GM18498 (cell line): ENCODE measurements at regions not wholly inside any gene's neighbourhood (a gene's known extent, or its start where the extent isn't known, plus 50 kb on each side); places are given as distances from the start of the nearest gene placed in this dataset.

Experiments used
- ATAC-seq: cut with Tn5 transposase; IDR thresholded peaks from one replicate; pipeline ENCODE4 v1.9.1; 2021; ENCODE audit warnings: mild to moderate bottlenecking, moderate library complexity; ENCODE audit not compliant: unreplicated experiment

DNA sequence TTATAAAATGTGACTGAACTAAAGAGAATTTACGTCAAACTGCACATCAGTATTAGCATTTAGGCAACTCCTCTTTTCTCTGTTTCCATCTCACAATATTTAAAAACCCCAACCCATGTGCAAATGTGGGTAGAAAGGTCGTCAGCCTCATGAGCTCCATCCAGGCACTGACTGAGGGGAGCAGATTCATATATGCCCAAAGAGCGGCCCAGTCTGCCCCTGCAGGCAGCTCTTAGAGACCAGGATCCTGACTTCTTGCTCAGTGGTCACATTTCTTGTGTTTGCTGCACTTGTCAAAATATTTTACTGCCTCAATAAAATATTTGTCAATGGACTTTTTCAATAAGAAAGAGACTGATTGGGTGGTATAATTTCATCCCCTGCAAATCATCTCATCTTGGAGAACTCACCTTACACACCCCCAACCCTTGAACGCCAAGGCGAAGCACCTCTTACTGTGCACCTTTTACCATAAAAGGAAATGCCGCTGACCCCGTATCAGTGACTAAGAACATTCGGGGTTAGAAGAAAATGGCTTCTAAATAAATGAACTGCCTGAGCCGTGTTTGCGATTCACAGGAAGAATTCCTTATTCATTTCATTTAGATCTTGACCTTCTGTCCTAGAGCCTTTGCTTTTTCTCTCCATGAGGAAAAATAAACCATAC lies 418.8 kb downstream of the BCL11B start:
- ATAC-seq: no peak

GRCh38 chr14:98855926-98856715 lies 415.9 kb downstream of the BCL11B start:
- ATAC-seq: no peak

DNA sequence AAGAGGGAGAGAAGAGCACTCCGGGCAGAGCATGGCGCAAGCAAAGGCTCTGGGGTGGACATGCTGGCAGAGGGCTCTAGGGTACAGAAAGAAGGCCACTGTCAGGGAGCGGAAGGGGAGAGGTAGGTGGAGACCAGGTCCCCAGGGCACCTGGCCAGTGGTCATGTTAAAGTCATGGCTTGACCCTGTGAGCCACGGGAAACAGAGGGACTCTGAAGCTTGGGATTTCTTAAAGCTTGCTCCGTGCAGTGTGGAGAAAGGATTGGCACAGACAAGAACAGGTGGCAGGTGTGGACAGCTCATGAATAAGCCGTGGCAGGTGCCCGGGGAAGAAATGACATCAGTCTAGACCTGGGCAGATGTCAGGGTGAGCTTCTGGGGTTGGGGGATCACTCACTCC lies 413.8 kb downstream of the BCL11B start:
- no peak for ATAC-seq

GRCh38 chr14:98858561-98858960 lies 413.4 kb downstream of the BCL11B start:
- ATAC-seq: no peak

DNA sequence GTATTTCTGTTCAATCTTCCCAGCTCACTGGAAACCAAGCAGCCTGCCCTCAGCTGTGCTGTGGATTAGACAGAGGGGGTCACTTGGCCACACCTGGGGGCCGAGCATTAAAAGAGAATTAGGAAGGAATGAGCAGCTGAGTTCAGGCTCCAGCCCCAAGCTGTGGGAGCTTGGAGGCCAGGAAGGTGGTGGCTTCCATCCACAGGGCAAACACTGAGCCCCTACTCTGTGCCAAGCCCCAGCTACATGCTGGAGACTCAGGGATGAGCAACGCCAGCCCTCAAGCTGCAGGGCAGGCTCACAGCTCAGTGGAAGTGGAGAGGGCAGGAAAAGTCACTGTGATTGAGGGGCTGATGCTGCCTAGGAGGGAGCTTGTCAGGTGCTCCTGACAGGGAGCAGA lies 412.7 kb downstream of the BCL11B start:
- ATAC-seq: no peak

DNA sequence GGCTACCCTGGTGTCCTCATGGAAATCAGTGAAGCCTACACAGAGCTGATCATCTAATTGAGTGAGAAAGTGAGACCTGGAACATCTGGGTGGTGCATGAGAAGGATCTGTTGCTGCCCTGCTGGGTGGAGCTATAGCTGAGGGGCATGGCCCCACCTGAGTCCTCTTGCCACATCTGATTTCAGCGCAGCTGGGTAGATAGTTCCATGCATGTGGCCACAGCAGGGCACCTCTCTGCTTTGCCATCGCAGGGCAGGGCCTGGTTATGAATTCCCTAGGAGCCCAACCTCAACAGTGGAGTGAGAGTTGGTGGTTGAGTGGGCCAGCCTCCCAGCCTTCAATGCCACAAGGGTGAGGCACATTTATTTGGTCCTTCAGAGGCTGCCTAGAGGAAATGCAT lies 407.8 kb downstream of the BCL11B start:
- ATAC-seq: no peak

DNA sequence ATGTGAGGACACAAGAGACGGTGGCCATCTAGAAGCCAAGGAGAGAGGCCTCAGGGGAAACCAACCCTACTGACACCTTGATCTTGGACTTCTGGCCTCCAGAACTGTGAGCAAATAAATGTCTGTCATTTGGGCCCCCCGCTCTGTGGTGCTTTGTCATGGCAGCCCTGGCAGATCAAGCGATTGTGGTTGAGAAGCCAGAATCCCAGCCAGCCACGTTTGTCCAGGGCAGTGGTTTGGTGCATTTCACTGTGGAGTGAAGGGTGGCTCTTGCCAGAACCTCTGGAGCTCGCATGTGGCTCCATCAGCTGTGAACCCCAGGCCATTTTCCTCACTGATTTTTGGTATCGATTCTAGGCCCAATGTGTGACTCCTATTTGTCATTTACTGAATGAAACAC lies 404.9 kb downstream of the BCL11B start:
- no peak for ATAC-seq

- no peak for ATAC-seq
Measured at GRCh38 chr14:98867726-98868125, 404.3 kb downstream of the BCL11B start.

- ATAC-seq: no peak
Measured at GRCh38 chr14:98868866-98869265, 403.1 kb downstream of the BCL11B start.

DNA sequence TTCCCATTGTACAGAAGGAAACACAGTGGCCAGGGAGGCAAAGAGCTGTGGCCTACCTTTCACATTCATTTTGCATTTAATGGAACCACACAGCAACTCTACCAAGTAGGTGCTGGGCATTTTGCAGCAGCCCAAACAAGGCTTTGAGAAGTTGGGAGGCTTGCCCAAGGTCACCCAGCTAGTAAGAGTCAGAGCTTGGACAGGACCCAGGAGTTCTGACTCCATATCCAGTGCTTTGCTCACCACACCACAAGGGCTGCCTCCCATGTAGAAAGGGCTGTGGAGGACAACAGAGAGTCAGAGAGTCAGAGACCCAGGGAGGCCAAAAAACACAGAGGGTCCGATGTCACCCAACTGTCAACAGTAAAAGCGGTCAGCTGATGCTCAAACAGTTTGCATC lies 400.2 kb downstream of the BCL11B start:
- ATAC-seq: no peak

- no peak for ATAC-seq
Measured at GRCh38 chr14:98877065-98877464, 394.9 kb downstream of the BCL11B start.

DNA sequence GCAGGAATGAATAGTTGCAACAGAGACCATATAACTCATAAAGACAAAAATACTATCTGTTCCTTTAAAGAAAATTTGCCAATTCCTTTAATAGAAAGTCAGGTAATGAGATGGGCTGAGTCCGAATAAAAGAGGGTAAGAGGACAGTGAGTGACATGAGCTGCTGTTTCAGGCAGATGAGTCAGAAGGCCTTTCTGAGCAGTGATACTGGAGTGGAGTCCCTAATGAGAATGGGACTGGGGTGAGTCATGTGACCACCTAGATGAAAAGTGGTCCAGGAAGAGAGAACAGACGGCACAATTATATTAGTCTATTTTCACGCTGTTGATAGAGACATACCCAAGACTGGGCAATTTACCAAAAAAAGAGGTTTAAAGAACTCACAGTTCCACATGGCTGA lies 393.7 kb downstream of the BCL11B start:
- no peak for ATAC-seq

GRCh38 chr14:98886982-98887381 lies 385.0 kb downstream of the BCL11B start:
- ATAC-seq: no peak

GRCh38 chr14:98888281-98888680 lies 383.7 kb downstream of the BCL11B start:
- no peak for ATAC-seq

DNA sequence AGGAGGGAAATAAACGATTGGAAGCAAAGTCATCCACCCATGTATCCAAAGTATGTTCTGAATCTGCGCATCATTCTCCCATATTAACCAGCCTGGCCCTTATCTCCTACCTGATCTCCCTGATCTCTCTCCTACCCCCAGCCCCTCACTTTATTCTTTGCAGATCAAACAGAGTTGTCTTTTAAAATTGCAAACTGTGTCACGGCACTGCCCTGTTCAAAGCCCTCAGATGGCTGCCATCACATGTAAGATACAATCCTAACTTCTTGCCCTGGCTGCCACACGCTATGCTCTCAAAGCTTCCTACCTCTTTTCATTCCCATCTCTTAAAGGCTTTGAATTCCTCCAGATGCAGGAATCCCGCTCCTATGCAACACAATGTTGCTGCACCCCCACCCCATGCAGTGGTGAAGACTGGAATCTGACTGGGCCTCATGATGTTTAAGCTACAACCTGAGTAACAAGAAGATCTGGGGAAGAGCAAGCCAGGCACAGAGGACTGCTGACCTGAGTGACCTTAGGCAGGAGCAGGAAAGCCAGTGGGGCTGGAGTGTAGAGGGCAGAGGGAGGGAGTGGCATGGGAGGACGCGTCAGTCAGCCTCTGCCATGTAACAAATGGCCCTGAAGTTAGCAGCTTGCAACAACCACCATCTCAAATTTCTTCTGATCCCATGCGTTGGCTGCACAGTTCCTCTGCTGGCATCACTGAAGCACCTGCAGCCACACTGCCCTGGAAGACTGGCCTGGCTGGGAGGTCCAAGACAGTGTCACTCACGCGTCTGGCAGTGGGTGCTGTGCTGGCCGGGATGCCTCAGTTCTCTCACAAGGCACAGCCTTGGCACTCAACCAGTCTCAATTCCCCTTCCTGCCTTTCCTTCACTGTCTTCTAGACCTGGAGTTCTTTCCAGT lies 382.8 kb downstream of the BCL11B start:
- no peak for ATAC-seq

DNA sequence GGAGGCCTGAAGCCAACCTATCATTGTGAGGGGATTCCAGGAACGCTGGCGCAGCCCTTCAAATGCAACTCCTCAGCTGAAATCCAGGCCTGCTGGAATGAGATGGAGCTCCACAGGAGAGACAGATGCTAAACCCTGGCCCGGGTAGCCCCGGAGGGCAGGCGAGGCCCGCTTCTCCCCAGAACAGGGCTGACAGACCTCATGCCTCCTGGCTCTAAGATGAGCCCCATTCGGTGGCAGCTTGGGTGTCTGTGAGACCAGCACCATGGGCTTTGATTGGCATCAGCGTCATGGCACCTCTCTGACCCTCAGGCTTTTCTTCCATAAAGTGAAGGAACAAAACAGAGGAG lies 382.2 kb downstream of the BCL11B start:
- ATAC-seq: no peak

GRCh38 chr14:98890556-98891340 lies 381.2 kb downstream of the BCL11B start:
- ATAC-seq: no peak

- no peak for ATAC-seq
Measured at GRCh38 chr14:98893675-98894074, 378.3 kb downstream of the BCL11B start.

DNA sequence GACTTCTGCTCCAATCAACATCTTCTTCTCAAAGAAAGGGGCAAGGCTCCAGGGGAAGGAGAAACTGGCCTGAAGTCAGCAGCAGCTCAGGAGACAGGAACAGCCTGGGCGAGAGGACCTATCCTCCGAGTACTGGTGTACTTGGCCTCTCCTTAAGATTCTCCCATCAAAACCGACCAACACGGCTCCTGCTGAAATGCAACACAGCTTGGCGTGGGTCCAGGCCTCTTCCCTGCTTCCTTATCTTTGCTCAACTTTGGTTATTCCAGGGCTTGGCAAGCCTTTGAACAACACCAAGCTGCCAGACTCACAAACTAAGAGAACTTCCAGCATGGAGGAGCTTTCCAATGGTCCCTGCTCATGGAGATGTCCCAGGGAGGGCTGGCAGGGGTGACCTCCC lies 377.4 kb downstream of the BCL11B start:
- no peak for ATAC-seq

DNA sequence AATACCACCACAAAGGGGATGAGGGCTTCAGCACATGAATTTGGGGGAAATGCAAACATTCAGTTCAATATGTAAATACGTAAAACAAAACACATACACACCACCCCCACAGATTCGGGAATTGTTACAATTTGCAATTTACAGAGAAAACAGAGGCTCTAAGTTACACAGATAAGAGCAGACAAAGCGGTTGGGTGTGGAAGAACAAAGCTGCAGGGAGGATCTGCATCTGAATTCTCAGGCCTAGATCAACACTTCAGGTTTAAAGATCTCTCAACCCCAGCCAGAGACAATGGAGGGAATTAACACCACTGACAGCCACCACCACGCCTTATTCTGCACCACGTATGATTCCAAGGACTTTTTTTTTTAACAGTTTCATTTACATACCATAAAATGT lies 375.5 kb downstream of the BCL11B start:
- ATAC-seq: no peak
